Astrocyte of the cerebellum (primary cell): ENCODE measurements at regions not wholly inside any gene's neighbourhood (a gene's known extent, or its start where the extent isn't known, plus 50 kb on each side); places are given as distances from the start of the nearest gene placed in this dataset.

Experiments
- DNase-seq: peaks from one replicate; pipeline ENCODE4 v3.0.0-alpha.2; 2011; ENCODE audit warnings: low read depth
- H3K4me3 ChIP-seq: 2 replicates; pipeline ENCODE4 v1.5.1; 2011; ENCODE audit warnings: mild to moderate bottlenecking, low read depth, low read length, moderate library complexity
- in situ Hi-C: cut with HindIII; loops from 2 replicates; pipeline ENCODE4 v1.10.0; 2017; ENCODE audit warnings: low sequenced_read_pairs
- TF ChIP-seq, protein P1 (sequence below): IDR thresholded peaks from 2 replicates; pipeline ENCODE4 v1.5.1; 2012; ENCODE audit warnings: low read length, low read depth, moderate library complexity, mild to moderate bottlenecking; ENCODE audit errors: missing control alignments

DNA sequence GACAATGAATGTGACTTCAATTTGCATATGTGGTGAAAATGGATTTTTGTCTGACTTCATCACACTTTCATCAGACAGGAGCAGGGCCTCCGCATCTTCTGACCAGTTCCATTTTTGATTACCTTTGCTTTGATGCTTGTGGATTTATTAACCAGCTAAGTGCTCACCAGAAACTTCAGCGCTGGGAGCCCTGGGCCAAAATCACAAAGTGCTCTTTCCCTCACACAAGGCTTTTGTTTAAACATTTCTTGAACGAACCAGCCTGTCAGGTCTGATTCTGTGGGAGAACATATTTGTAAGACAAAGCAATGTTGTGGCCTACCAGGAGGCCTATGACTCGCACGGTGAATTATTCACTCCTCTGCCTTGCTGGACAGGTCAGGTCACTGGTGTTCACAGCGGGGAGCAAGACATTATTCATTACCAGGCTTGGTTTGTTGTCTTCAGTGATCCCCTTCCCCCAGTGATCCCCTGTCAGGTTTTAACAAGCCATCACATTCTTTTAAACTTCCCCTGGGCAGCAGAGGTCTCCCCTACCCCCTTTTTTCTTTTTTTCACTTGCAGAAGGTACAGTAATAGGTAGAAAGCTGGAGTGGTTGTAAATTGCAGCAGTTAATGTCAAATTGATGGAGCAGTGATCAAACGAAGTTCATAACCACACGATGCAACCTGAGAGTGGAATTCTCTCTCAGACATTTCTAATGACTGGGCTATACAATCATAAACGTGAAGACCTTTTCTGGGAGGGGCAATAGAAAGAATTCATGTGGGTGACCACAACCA is 167.5 kb upstream of the PRICKLE1 start:
- peak; percentile 99 for DNase-seq
- TF ChIP-seq, protein P1, sequence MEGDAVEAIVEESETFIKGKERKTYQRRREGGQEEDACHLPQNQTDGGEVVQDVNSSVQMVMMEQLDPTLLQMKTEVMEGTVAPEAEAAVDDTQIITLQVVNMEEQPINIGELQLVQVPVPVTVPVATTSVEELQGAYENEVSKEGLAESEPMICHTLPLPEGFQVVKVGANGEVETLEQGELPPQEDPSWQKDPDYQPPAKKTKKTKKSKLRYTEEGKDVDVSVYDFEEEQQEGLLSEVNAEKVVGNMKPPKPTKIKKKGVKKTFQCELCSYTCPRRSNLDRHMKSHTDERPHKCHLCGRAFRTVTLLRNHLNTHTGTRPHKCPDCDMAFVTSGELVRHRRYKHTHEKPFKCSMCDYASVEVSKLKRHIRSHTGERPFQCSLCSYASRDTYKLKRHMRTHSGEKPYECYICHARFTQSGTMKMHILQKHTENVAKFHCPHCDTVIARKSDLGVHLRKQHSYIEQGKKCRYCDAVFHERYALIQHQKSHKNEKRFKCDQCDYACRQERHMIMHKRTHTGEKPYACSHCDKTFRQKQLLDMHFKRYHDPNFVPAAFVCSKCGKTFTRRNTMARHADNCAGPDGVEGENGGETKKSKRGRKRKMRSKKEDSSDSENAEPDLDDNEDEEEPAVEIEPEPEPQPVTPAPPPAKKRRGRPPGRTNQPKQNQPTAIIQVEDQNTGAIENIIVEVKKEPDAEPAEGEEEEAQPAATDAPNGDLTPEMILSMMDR = no peak
- no peak overlapping the region for H3K4me3 ChIP-seq
- in situ Hi-C loops = loop anchor here (25.0 kb wide), 1 partner anchor 530 kb away; no protein-coding TSS in a partner anchor

DNA sequence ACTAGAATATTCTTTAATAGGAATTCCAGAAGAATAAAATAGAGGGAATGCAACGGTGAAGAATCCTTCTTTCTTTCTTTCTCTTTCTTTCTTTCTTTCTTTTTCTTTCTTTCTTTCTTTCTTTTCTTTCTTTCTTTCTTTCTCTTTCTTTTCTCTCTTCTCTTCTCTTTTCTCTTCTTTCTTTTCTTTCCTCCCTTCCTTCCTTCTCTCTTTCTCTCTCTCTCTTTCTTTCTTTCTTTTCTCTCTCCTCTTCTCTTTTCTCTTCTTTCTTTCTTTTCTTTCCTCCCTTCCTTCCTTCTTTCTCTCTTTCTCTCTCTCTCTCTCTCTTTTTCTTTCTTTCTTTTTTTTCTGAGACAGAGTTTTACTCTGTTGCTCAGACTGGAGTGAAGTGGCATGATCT is 160.8 kb upstream of the PRICKLE1 start:
- no peak overlapping the region for H3K4me3 ChIP-seq
- TF ChIP-seq, protein P1 = no peak
- in situ Hi-C loops = loop anchor here (25.0 kb wide), 1 partner anchor 537 kb away; no protein-coding TSS in a partner anchor
- DNase-seq = no peak

DNA sequence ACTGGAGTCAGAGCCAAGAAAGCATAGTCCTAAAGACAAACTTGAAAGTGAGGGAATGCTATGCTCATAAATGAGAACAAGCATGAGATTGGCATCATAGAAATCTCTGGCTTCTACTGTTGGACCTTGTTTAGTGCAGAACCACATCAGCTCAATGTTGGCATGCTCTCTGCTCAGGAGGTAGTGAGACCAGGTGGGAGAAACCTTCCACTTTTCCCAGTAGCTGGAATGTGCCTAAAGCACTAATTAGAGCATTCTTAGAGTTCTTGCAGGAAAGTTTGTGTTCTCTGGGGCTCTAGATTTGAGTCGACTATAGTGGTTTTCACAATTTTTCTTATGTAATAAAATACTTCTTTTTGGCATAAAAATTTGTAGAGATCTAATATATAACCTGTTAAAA is 159.7 kb upstream of the PRICKLE1 start:
- DNase-seq = no peak
- H3K4me3 ChIP-seq = no peak overlapping the region
- TF ChIP-seq, protein P1 = no peak
- in situ Hi-C loops = no loop called here

DNA sequence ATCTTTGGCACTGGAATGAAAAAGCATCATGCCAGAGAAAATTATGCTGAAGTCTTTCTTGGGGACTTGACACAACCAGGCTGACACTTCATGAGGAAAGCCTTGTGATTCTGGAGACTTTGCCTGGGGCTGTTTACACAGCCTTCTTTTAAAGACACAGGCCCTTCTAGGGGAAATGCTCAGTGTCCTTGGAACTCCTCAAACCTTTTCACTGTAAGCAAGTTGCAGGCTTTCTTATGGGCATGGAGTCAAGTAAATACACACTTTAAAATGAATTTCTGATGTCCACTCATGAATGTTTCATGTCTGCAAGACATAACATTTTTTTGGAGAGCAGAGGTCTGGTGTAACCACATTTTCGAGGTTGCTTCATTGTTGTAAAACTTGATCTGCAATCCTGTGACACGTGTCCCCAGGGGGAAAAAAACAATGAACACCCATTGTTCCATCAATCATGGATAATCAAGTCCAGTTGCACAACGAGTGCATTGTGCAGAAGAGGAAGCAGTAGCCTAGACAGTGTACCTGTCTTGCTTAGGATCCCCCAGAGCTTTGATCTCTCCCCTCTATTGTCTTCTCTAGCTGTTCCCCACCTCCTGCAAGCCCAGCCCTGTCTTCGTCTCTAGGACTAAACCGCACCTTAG is 155.1 kb upstream of the PRICKLE1 start:
- TF ChIP-seq, protein P1 = no peak
- DNase-seq = no peak
- in situ Hi-C loops = no loop called here
- H3K4me3 ChIP-seq = no peak overlapping the region

DNA sequence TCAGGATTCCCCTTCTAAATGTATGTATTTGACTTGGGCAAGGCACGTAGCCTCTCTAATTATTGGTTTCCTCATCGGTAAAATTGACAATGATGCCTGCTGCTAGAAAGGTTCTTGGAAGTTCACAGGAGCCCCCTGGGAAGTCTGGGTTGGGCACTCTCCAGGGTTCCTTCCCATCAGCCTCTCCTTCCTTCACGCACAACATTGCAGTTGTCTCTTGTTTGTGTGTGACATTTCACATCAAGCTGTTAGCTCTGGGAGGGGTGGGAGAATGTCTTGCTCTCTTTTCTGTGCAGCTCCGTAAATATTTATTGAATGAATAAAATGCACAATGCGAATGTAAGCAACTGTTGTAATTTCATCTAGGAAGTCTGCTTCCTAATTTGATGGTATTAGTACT is 153.2 kb upstream of the PRICKLE1 start:
- TF ChIP-seq, protein P1 = no peak
- in situ Hi-C loops = no loop called here
- no peak for DNase-seq
- no peak overlapping the region for H3K4me3 ChIP-seq

DNA sequence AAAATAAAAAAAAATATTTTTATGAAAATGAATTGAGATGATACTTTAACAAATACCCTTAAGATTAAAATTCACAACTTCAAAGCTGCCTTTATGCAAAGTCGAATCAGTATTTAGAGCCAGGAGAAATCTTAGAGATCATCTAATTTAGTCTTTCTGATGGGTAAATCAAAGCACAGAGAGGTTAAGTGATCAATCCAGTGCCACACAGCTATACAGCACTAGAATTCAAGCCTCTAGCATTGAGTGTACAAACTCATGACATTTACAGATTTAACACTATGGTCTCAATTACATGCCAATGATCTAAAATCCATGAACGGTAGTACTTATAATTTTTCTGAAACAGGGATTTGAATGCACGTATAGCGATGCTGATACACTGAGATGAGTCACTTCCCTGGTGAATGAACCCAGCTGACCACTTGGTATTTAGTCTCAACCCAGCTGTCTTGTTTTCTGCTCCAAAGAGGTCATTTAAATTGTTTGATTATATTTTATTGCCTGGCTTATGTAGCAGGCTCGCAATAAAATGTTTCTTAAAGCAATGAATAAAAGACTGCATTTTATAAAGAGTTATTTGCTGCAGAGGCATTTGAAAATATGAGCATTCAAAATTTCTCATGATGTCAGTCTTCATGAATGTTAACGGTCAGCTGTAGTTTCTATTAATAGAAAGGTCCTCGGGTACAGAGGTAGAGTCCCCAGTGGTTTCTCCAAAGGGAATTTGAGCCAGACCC is 152.4 kb upstream of the PRICKLE1 start:
- in situ Hi-C loops = no loop called here
- no peak for DNase-seq
- H3K4me3 ChIP-seq = no peak overlapping the region
- TF ChIP-seq, protein P1 = no peak
